Lower lobe of right lung (tissue), 2 donors: ENCODE measurements at regions not wholly inside any gene's neighbourhood (a gene's known extent, or its start where the extent isn't known, plus 50 kb on each side); places are given as distances from the start of the nearest gene placed in this dataset.

Experiments
- ATAC-seq, 2 donors: fragments of 200-7000 bp; cut with Tn5 transposase; one replicate each; pipeline ENCODE4 v1.9.1; 2020 to 2022; ENCODE audit warnings: mild to moderate bottlenecking in 2 of 2, moderate library complexity in 2 of 2
- DNase-seq: peaks from one replicate; pipeline ENCODE4 v3.0.0-alpha.2; 2020
- H3K27ac ChIP-seq: fragments of 200-600 bp; one replicate; pipeline ENCODE4 v1.8.0; 2022
- H3K27me3 ChIP-seq: fragments of 200-600 bp; one replicate; pipeline ENCODE4 v1.8.0; 2022; ENCODE audit warnings: low read depth
- H3K36me3 ChIP-seq: fragments of 200-600 bp; one replicate; pipeline ENCODE4 v1.8.0; 2022; ENCODE audit warnings: mild to moderate bottlenecking
- H3K4me1 ChIP-seq: fragments of 200-600 bp; one replicate; pipeline ENCODE4 v1.8.0; 2022
- H3K4me3 ChIP-seq: fragments of 200-600 bp; one replicate; pipeline ENCODE4 v1.8.0; 2022; ENCODE audit warnings: mild to moderate bottlenecking
- H3K9me3 ChIP-seq: fragments of 200-600 bp; one replicate; pipeline ENCODE4 v1.8.0; 2022
- intact Hi-C: fragments of 100-400 bp; cut with DNase I; formaldehyde crosslinking; loops from one replicate; pipeline ENCODE4 v1.11.0; 2022
- TF ChIP-seq, protein P1 (sequence below): fragments of 200-600 bp; IDR thresholded peaks from one replicate; pipeline ENCODE4 v1.8.0; 2022; ENCODE audit warnings: antibody characterized with exemption, mild to moderate bottlenecking
- donor health status: DM: no; HTN: yes; CAD: no; lungs with severe emphysema.

DNA sequence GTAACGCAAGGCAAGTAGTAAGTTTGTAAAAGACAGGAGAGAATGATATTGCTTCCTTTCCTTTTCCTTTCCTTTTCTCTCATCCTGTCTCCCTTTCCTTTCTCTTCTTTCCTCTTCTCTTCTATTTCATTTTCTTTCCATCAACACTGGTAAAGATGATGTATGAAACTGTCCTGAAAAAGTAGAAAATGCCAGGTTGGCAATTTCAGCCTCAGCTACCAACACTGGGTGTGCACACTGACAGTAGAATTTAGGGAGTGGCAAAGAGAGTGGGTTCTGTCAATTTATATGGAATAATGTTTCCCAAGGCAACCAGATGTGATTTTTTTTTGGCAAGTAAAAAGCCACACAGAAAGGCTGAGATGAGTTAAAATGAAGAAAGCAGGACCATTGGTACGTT, 155.7 kb upstream of the ZRANB2 start:
- Histone ChIP-seq H3K9me3 (no peaks in the 10 kb centered on the region), H3K36me3 (no peaks in the 10 kb centered on the region), H3K4me3 (no peak overlapping the region), H3K27me3 (no peaks in the 10 kb centered on the region), H3K4me1 (no peaks in the 10 kb centered on the region), H3K27ac (no peak overlapping the region)
- intact Hi-C loops, result no loop called here
- TF ChIP-seq, protein P1, sequence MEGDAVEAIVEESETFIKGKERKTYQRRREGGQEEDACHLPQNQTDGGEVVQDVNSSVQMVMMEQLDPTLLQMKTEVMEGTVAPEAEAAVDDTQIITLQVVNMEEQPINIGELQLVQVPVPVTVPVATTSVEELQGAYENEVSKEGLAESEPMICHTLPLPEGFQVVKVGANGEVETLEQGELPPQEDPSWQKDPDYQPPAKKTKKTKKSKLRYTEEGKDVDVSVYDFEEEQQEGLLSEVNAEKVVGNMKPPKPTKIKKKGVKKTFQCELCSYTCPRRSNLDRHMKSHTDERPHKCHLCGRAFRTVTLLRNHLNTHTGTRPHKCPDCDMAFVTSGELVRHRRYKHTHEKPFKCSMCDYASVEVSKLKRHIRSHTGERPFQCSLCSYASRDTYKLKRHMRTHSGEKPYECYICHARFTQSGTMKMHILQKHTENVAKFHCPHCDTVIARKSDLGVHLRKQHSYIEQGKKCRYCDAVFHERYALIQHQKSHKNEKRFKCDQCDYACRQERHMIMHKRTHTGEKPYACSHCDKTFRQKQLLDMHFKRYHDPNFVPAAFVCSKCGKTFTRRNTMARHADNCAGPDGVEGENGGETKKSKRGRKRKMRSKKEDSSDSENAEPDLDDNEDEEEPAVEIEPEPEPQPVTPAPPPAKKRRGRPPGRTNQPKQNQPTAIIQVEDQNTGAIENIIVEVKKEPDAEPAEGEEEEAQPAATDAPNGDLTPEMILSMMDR, result no peak
- DNase-seq (no peak), ATAC-seq (no peak)

GRCh38 chr1:71233645-71234044, 152.8 kb upstream of the ZRANB2 start:
- Histone ChIP-seq H3K27ac (no peak overlapping the region), H3K4me1 (no peaks in the 10 kb centered on the region), H3K4me3 (no peak overlapping the region), H3K36me3 (no peaks in the 10 kb centered on the region), H3K27me3 (no peaks in the 10 kb centered on the region), H3K9me3 (no peaks in the 10 kb centered on the region)
- DNase-seq, result no peak
- TF ChIP-seq, protein P1, result no peak
- no peak for ATAC-seq
- intact Hi-C loops, result no loop called here

DNA sequence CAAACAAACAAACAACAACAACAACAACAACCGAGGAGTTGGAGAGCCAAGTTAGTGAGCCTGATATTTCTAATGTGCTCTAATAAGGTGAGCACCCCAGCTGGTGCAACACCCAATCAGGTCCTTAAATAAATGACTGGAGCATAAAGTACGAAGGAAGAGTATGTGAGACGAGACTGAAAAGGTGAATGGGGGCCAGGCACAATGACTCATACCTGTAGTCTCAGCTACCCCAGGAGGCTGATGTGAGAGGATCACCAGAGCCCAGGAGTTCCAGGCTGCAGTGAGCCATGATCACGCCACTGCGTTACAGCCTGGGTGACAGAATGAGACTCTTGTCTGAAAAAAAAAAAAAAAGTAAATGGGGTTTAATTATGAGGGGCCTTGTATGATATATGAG, 152.0 kb upstream of the ZRANB2 start:
- H3K36me3 ChIP-seq, result no peaks in the 10 kb centered on the region
- H3K27ac ChIP-seq, result no peak overlapping the region
- TF ChIP-seq, protein P1, result no peak
- no peak for DNase-seq
- no peaks in the 10 kb centered on the region for H3K4me1 ChIP-seq
- H3K27me3 ChIP-seq, result no peaks in the 10 kb centered on the region
- ATAC-seq, result no peak
- intact Hi-C loops, result no loop called here
- H3K9me3 ChIP-seq, result no peaks in the 10 kb centered on the region
- no peak overlapping the region for H3K4me3 ChIP-seq

DNA sequence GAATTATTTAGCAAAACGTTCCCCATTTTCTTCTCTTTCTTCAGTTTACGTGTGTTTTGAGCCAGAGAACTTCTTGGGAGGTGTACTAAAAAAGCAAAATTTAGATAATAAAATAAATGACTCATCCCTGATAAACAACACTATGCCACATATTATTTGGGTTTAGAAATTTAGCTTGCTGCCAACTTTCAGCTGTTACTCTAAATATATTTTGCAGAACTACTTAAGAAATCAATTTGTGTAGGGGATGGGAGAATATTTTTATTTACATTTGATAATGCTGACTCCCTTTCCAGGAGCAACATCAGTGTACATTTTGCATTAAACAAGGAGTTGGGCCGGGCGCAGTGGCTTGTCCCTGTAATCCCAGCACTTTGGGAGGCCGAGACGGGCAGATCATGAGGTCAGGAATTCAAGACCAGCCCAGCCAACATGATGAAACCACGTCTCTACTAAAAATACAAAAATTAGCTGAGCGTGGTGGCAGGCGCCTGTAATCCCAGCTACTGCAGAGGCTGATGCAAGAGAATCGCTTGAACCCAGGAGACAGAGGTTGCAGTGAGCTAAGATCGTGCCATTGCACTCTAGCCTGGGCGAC, 151.4 kb upstream of the ZRANB2 start:
- TF ChIP-seq, protein P1, result no peak
- intact Hi-C loops, result no loop called here
- H3K4me1 ChIP-seq, result no peaks in the 10 kb centered on the region

DNA sequence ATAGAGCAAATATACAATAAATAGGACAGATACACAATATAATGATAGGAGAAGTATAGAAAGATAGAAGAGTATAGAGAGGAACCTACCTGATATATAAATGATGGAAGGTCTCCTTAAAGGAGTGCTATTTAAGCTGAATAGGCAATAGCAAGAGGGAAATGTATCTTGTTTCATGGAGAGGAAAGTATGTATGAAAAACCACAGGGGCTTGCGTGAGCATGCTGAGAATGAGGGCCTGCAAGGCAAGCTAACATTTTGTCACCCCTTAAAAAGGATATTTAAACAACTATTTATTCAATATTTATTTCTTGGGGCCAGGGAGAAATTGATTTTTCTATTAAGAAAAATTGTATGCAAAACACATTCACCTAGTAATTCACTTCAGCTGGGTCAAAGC, 150.9 kb upstream of the ZRANB2 start:
- Histone ChIP-seq H3K27me3 (no peaks in the 10 kb centered on the region), H3K9me3 (no peaks in the 10 kb centered on the region), H3K36me3 (no peaks in the 10 kb centered on the region), H3K4me3 (no peak overlapping the region), H3K27ac (no peak overlapping the region), H3K4me1 (no peaks in the 10 kb centered on the region)
- ATAC-seq (no peak), DNase-seq (no peak)
- intact Hi-C loops, result no loop called here
- TF ChIP-seq, protein P1, result no peak

More for the DNA sequence above, 151.4 kb upstream of the ZRANB2 start:
- Histone ChIP-seq H3K27me3 (no peaks in the 10 kb centered on the region), H3K9me3 (no peaks in the 10 kb centered on the region), H3K36me3 (no peaks in the 10 kb centered on the region), H3K27ac (no peak overlapping the region), H3K4me3 (no peak overlapping the region)
- DNase-seq, result no peak
- ATAC-seq, result no peak
